Colonic mucosa (tissue), 4 donors: ENCODE measurements at regions not wholly inside any gene's neighbourhood (a gene's known extent, or its start where the extent isn't known, plus 50 kb on each side); places are given as distances from the start of the nearest gene placed in this dataset.

Source experiments
- DNase-seq: peaks from one replicate; pipeline ENCODE4 v3.0.0-alpha.2; 2020
- H3K27ac ChIP-seq: fragments of 200-600 bp; one replicate; pipeline ENCODE4 v1.8.0; 2021
- H3K27me3 ChIP-seq: fragments of 200-600 bp; one replicate; pipeline ENCODE4 v1.8.0; 2021
- H3K36me3 ChIP-seq: fragments of 200-600 bp; one replicate; pipeline ENCODE4 v1.8.0; 2021
- H3K4me1 ChIP-seq: fragments of 200-600 bp; one replicate; pipeline ENCODE4 v1.8.0; 2021; ENCODE audit warnings: mild to moderate bottlenecking
- H3K4me3 ChIP-seq: fragments of 200-600 bp; one replicate; pipeline ENCODE4 v1.8.0; 2021
- H3K9ac ChIP-seq, 2 donors: one replicate each; pipeline ENCODE4 v1.7.0; 2013; ENCODE audit warnings: control low read depth in 2 of 2, low read depth in 2 of 2, low read length in 2 of 2
- H3K9me3 ChIP-seq: fragments of 200-600 bp; one replicate; pipeline ENCODE4 v1.8.0; 2021
- intact Hi-C: fragments of 100-400 bp; cut with DNase I; formaldehyde crosslinking; loops from one replicate; pipeline ENCODE4 v1.14.1; 2022
- TF ChIP-seq, protein P1 (sequence below): fragments of 200-600 bp; IDR thresholded peaks from one replicate; pipeline ENCODE4 v1.8.0; 2022; ENCODE audit warnings: antibody characterized with exemption, mild to moderate bottlenecking
- donor health status: healthy.
- donor health status: DM: no; HTN: no; CAD: no.
- donor health status: DM: no; HTN: no; CAD: no.

- Histone ChIP-seq H3K27ac (no peak overlapping the region), H3K36me3 (no peaks in the 10 kb centered on the region), H3K9ac (no peak overlapping the region), H3K4me1 (no peaks in the 10 kb centered on the region), H3K4me3 (no peak overlapping the region), H3K27me3 (no peaks in the 10 kb centered on the region), H3K9me3 (no peaks in the 10 kb centered on the region)
- TF ChIP-seq, protein P1, sequence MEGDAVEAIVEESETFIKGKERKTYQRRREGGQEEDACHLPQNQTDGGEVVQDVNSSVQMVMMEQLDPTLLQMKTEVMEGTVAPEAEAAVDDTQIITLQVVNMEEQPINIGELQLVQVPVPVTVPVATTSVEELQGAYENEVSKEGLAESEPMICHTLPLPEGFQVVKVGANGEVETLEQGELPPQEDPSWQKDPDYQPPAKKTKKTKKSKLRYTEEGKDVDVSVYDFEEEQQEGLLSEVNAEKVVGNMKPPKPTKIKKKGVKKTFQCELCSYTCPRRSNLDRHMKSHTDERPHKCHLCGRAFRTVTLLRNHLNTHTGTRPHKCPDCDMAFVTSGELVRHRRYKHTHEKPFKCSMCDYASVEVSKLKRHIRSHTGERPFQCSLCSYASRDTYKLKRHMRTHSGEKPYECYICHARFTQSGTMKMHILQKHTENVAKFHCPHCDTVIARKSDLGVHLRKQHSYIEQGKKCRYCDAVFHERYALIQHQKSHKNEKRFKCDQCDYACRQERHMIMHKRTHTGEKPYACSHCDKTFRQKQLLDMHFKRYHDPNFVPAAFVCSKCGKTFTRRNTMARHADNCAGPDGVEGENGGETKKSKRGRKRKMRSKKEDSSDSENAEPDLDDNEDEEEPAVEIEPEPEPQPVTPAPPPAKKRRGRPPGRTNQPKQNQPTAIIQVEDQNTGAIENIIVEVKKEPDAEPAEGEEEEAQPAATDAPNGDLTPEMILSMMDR: no peak
- intact Hi-C loops: no loop called here
- no peak for DNase-seq
These were observed 143.3 kb downstream of the ETS2 start for GRCh38 chr21:38949070-38949380.

DNA sequence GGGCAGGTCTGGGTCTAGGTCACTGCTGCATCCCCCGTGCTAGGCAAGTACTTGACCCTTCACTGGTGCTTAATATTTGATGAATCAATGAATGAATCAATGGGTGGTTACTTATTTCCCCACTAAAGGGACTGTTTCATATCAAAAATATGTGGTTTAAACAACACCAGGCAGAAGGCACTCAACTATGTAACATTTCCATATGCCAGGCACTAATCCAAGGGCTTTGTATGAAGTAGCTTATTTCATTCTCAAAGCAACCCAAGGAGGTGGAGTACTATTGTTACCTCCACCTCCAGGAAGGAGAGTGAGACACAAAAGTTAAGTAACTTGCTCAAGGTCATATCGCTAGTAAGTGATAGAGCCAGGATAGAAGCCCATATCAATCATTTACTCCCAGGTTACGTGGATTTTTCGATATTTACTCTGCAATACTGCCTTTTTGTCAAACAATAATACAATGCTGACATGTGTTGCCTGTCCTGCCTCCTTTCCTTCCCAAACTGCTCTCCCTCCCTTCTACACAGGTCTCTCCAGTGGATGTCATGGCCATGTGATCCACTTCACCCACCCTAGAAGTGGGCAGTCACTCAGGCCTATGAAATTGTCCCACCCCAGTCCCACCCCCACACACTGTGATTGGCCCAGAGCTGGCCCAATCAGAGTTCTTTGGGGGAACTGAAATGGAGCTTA, 142.8 kb downstream of the ETS2 start:
- Histone ChIP-seq H3K9me3 (no peaks in the 10 kb centered on the region), H3K4me3 (no peak overlapping the region), H3K27me3 (no peaks in the 10 kb centered on the region), H3K36me3 (no peaks in the 10 kb centered on the region), H3K4me1 (no peaks in the 10 kb centered on the region), H3K27ac (no peak overlapping the region), H3K9ac (no peak overlapping the region)
- TF ChIP-seq, protein P1: no peak
- intact Hi-C loops: no loop called here
- no peak for DNase-seq

- Histone ChIP-seq H3K9me3 (no peaks in the 10 kb centered on the region), H3K36me3 (no peaks in the 10 kb centered on the region), H3K4me1 (no peaks in the 10 kb centered on the region), H3K27me3 (no peaks in the 10 kb centered on the region), H3K27ac (peak overlapping the region; percentile 11), H3K4me3 (no peak overlapping the region), H3K9ac (no peak overlapping the region)
- TF ChIP-seq, protein P1: no peak
- DNase-seq: no peak
- intact Hi-C loops: no loop called here
These were observed 140.0 kb downstream of the ETS2 start for GRCh38 chr21:38945545-38946245.

DNA sequence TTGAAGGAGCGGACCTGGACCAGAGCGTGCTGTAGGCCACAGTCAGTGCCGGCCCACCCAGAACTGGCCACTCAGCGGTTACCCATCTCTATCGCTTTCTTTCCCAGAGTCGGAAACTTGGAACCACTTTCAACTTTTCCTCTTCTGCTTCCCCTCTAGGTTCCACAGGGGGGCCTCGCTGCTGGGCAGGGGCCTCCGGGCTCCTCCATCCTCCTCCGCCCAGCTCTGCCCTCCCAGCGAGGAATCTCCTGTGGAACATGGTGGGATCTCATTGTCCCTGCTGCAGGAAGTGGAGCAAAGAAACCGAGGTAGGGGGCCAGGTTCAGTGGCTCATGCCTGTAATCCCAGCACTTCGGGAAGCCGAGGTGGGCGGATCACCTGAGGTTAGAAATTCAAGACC, 139.2 kb downstream of the ETS2 start:
- H3K4me1 ChIP-seq: no peaks in the 10 kb centered on the region
- TF ChIP-seq, protein P1: no peak
- H3K4me3 ChIP-seq: no peak overlapping the region
- no peaks in the 10 kb centered on the region for H3K36me3 ChIP-seq
- no peaks in the 10 kb centered on the region for H3K9me3 ChIP-seq
- no peak overlapping the region for H3K27ac ChIP-seq
- DNase-seq: no peak
- intact Hi-C loops: no loop called here
- no peaks in the 10 kb centered on the region for H3K27me3 ChIP-seq
- H3K9ac ChIP-seq: no peak overlapping the region

DNA sequence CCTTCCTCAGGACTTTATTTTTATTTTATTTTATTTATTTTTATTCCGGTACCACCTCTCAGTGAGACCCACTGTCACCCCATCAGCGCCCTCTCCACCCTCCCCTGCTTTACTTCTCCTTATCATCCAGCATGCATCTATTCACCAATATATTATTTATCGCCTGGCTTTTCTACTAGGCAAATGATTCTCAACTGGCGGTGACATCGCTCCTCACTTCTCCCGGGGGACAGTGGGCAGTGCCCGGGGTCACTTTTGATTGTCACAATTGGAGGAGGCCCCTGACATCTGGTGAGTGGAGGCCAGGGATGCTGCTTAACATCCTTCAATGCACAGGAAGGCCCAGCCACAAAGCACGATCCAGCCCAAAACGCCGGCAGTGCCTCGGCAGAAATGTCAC, 138.7 kb downstream of the ETS2 start:
- intact Hi-C loops: no loop called here
- DNase-seq: no peak
- H3K9ac ChIP-seq: no peak overlapping the region
- TF ChIP-seq, protein P1: no peak
- no peaks in the 10 kb centered on the region for H3K9me3 ChIP-seq
- H3K27ac ChIP-seq: no peak overlapping the region
- H3K4me3 ChIP-seq: no peak overlapping the region
- H3K36me3 ChIP-seq: no peaks in the 10 kb centered on the region
- no peaks in the 10 kb centered on the region for H3K4me1 ChIP-seq
- H3K27me3 ChIP-seq: no peaks in the 10 kb centered on the region
